Neural cell (in vitro differentiated cells): ENCODE measurements at regions not wholly inside any gene's neighbourhood (a gene's known extent, or its start where the extent isn't known, plus 50 kb on each side); places are given as distances from the start of the nearest gene placed in this dataset.

Source experiments
- H2AFZ ChIP-seq: fragments of 200-600, 300-800 bp; sonication (generic), shearing (Covaris generic); 2 replicates; pipeline ENCODE4 v1.6.0; 2014; ENCODE audit warnings: low read depth, mild to moderate bottlenecking, antibody characterized with exemption, low read length, moderate library complexity
- H3F3A ChIP-seq: fragments of 200-600 bp; shearing (Covaris generic); 2 replicates; pipeline ENCODE4 v1.6.1; 2016; ENCODE audit warnings: mild to moderate bottlenecking, moderate library complexity, mixed read lengths, antibody characterized with exemption, low read length; ENCODE audit not compliant: insufficient read depth, poor library complexity, severe bottlenecking
- H3K27ac ChIP-seq: fragments of 200-600, 300-800 bp; sonication (generic), shearing (Covaris generic); 2 replicates; pipeline ENCODE4 v1.5.1; 2014; ENCODE audit warnings: mild to moderate bottlenecking, low read length, moderate library complexity
- H3K27me3 ChIP-seq: fragments of 300-800, 200-600 bp; sonication (generic), shearing (Covaris generic); 2 replicates; pipeline ENCODE4 v1.6.0; 2014; ENCODE audit warnings: mild to moderate bottlenecking, low read depth, low read length, moderate library complexity; ENCODE audit not compliant: insufficient read depth
- H3K36me3 ChIP-seq: fragments of 300-800, 200-600 bp; sonication (generic), shearing (Covaris generic); 2 replicates; pipeline ENCODE4 v1.5.1; 2014; ENCODE audit warnings: mild to moderate bottlenecking, antibody characterized with exemption, low read length, moderate library complexity; ENCODE audit not compliant: insufficient read depth
- H3K4me2 ChIP-seq: fragments of 300-800, 200-600 bp; sonication (generic), shearing (Covaris generic); 2 replicates; pipeline ENCODE4 v1.6.0; 2014; ENCODE audit warnings: mild to moderate bottlenecking, low read length
- H3K4me3 ChIP-seq: fragments of 300-800, 200-600 bp; sonication (generic), shearing (Covaris generic); 2 replicates; pipeline ENCODE4 v1.5.1; 2014; ENCODE audit warnings: mild to moderate bottlenecking, low read length, moderate library complexity
- H3K79me2 ChIP-seq: fragments of 200-600 bp; shearing (Covaris generic); replicated peaks from 2 replicates; pipeline ENCODE4 v1.6.0; 2014; ENCODE audit warnings: mild to moderate bottlenecking, low read length, moderate library complexity; ENCODE audit not compliant: insufficient read depth
- H3K9ac ChIP-seq: fragments of 300-800, 200-600 bp; sonication (generic), shearing (Covaris generic); 2 replicates; pipeline ENCODE4 v1.6.1; 2016; ENCODE audit warnings: mild to moderate bottlenecking, low read length, mixed read lengths
- H3K9me2 ChIP-seq: fragments of 200-600 bp; shearing (Covaris generic); 2 replicates; pipeline ENCODE4 v1.6.1; 2016; ENCODE audit warnings: mild to moderate bottlenecking, low read length, mixed read lengths; ENCODE audit not compliant: insufficient read depth
- H3K9me3 ChIP-seq: fragments of 200-600, 300-800 bp; sonication (generic), shearing (Covaris generic); 2 replicates; pipeline ENCODE4 v1.6.1; 2016; ENCODE audit warnings: mild to moderate bottlenecking, mixed run types, low read length, moderate library complexity, mixed read lengths
- H4K20me1 ChIP-seq: fragments of 200-600 bp; shearing (Covaris generic); 2 replicates; pipeline ENCODE4 v1.6.1; 2016; ENCODE audit warnings: mild to moderate bottlenecking, mixed run types; ENCODE audit not compliant: insufficient read depth
- CTCF ChIP-seq: fragments of 450-650 bp; IDR thresholded peaks from 2 replicates; pipeline ENCODE4 v1.5.1; 2014; ENCODE audit warnings: antibody characterized with exemption, mild to moderate bottlenecking, moderate library complexity; ENCODE audit not compliant: poor library complexity, severe bottlenecking
- EP300 ChIP-seq: fragments of 450-650 bp; conservative IDR thresholded peaks from 2 replicates; pipeline ENCODE4 v1.6.1; 2014; ENCODE audit warnings: antibody characterized with exemption, mild to moderate bottlenecking, moderate library complexity; ENCODE audit not compliant: poor library complexity, severe bottlenecking
- EZH2 ChIP-seq: fragments of 200-600, 300-800 bp; shearing (Covaris generic), sonication (generic); IDR thresholded peaks from 2 replicates; pipeline ENCODE4 v1.6.1; 2014; ENCODE audit warnings: antibody characterized with exemption, low read length, borderline replicate concordance, mild to moderate bottlenecking; ENCODE audit not compliant: insufficient read depth, poor library complexity, severe bottlenecking
- MXI1 ChIP-seq: fragments of 450-650 bp; conservative IDR thresholded peaks from 2 replicates; pipeline ENCODE4 v1.6.1; 2014; ENCODE audit warnings: antibody characterized with exemption, mild to moderate bottlenecking; ENCODE audit not compliant: poor library complexity, severe bottlenecking
- RAD21 ChIP-seq: fragments of 450-650 bp; conservative IDR thresholded peaks from 2 replicates; pipeline ENCODE4 v1.6.1; 2014; ENCODE audit warnings: antibody characterized with exemption, mild to moderate bottlenecking, moderate library complexity
- REST ChIP-seq: IDR thresholded peaks from 2 replicates; pipeline ENCODE4 v1.6.1; 2012; ENCODE audit warnings: borderline replicate concordance
- SMC3 ChIP-seq: fragments of 450-650 bp; conservative IDR thresholded peaks from 2 replicates; pipeline ENCODE4 v1.6.1; 2014; ENCODE audit warnings: antibody characterized with exemption, mild to moderate bottlenecking, moderate library complexity; ENCODE audit not compliant: poor library complexity
- TAF1 ChIP-seq: IDR thresholded peaks from 2 replicates; pipeline ENCODE4 v1.6.1; 2012; ENCODE audit warnings: low read depth

- H3F3A ChIP-seq, result no peaks in the 10 kb centered on the region
- no peak overlapping the region for H3K9ac ChIP-seq
- H3K79me2 ChIP-seq, result no peaks in the 10 kb centered on the region
- H3K36me3 ChIP-seq, result no peaks in the 10 kb centered on the region
- H3K9me3 ChIP-seq, result no peaks in the 10 kb centered on the region
- H3K4me2 ChIP-seq, result no peak overlapping the region
- no peaks in the 10 kb centered on the region for H3K9me2 ChIP-seq
- H3K27ac ChIP-seq, result no peak overlapping the region
- no peaks in the 10 kb centered on the region for H4K20me1 ChIP-seq
- no peaks in the 10 kb centered on the region for H3K27me3 ChIP-seq
- TF ChIP-seq CTCF (no peak), TAF1 (no peak)
- no peak overlapping the region for H2AFZ ChIP-seq
- no peak overlapping the region for H3K4me3 ChIP-seq
Measured at GRCh38 chr10:58086763-58087150, 180.9 kb downstream of the IPMK start.

GRCh38 chr10:58086144-58086762 lies 181.4 kb downstream of the IPMK start:
- TF ChIP-seq EZH2 (no peak), RAD21 (no peak), TAF1 (no peak), REST (no peak), MXI1 (no peak), CTCF (no peak), EP300 (no peak), SMC3 (no peak)
- no peaks in the 10 kb centered on the region for H3F3A ChIP-seq
- H3K27me3 ChIP-seq, result no peaks in the 10 kb centered on the region
- no peak overlapping the region for H3K4me2 ChIP-seq
- H4K20me1 ChIP-seq, result no peaks in the 10 kb centered on the region
- no peak overlapping the region for H3K27ac ChIP-seq
- H3K36me3 ChIP-seq, result no peaks in the 10 kb centered on the region
- no peaks in the 10 kb centered on the region for H3K9me2 ChIP-seq
- H3K4me3 ChIP-seq, result no peak overlapping the region
- no peaks in the 10 kb centered on the region for H3K9me3 ChIP-seq
- no peak overlapping the region for H3K9ac ChIP-seq
- no peak overlapping the region for H2AFZ ChIP-seq
- no peaks in the 10 kb centered on the region for H3K79me2 ChIP-seq
